H1 (cell line): ENCODE measurements at regions not wholly inside any gene's neighbourhood (a gene's known extent, or its start where the extent isn't known, plus 50 kb on each side); places are given as distances from the start of the nearest gene placed in this dataset.

Source experiments
- CBX5 ChIP-seq: fragments of 300-800, 300-1000 bp; sonication (generic); IDR thresholded peaks from 2 replicates; pipeline ENCODE4 v1.7.1; 2016; ENCODE audit warnings: antibody characterized with exemption, low read length, low read depth
- GABPA ChIP-seq: IDR thresholded peaks from 2 replicates; pipeline ENCODE4 v1.6.1; 2011; ENCODE audit warnings: mild to moderate bottlenecking, low read length, moderate library complexity, borderline replicate concordance; ENCODE audit not compliant: insufficient read depth
- JUND ChIP-seq: IDR thresholded peaks from 2 replicates; pipeline ENCODE4 v1.6.1; 2011; ENCODE audit warnings: mild to moderate bottlenecking, improper control_type of control experiment, low read length
- KDM1A ChIP-seq: fragments of 200-600, 300-600 bp; sonication (generic); IDR thresholded peaks from 2 replicates; pipeline ENCODE4 v1.7.1; 2016; ENCODE audit warnings: mild to moderate bottlenecking, low read length, borderline replicate concordance
- KDM4A ChIP-seq: IDR thresholded peaks from one replicate; pipeline ENCODE4 v1.7.1; 2012; ENCODE audit warnings: low read depth, mild to moderate bottlenecking, moderate library complexity, low read length, inconsistent platforms; ENCODE audit not compliant: severe bottlenecking
- MAX ChIP-seq: IDR thresholded peaks from 2 replicates; pipeline ENCODE4 v1.6.1; 2012; ENCODE audit warnings: inconsistent platforms
- NANOG ChIP-seq: IDR thresholded peaks from 2 replicates; pipeline ENCODE4 v1.6.1; 2011; ENCODE audit warnings: low read length, low read depth, mild to moderate bottlenecking, inconsistent platforms; ENCODE audit not compliant: insufficient read depth, poor library complexity, severe bottlenecking
- RNF2 ChIP-seq: fragments of 200-900, 300-1000 bp; sonication (generic); IDR thresholded peaks from 2 replicates; pipeline ENCODE4 v1.7.1; 2016; ENCODE audit warnings: borderline replicate concordance, low read depth, mild to moderate bottlenecking, antibody characterized with exemption, low read length; ENCODE audit not compliant: poor library complexity, severe bottlenecking; ENCODE audit errors: missing control alignments
- SIRT6 ChIP-seq: IDR thresholded peaks from one replicate; pipeline ENCODE4 v1.7.1; 2012; ENCODE audit warnings: low read length, inconsistent platforms
- SP1 ChIP-seq: IDR thresholded peaks from 2 replicates; pipeline ENCODE4 v1.6.1; 2011; ENCODE audit warnings: low read depth, low read length
- TF ChIP-seq, protein P1 (sequence below): fragments of 300-600 bp; sonication (generic); IDR thresholded peaks from 2 replicates; pipeline ENCODE4 v1.7.1; 2012; ENCODE audit warnings: low read length, moderate library complexity, mild to moderate bottlenecking, inconsistent platforms; ENCODE audit not compliant: insufficient replicate concordance

- TF ChIP-seq, protein P1, sequence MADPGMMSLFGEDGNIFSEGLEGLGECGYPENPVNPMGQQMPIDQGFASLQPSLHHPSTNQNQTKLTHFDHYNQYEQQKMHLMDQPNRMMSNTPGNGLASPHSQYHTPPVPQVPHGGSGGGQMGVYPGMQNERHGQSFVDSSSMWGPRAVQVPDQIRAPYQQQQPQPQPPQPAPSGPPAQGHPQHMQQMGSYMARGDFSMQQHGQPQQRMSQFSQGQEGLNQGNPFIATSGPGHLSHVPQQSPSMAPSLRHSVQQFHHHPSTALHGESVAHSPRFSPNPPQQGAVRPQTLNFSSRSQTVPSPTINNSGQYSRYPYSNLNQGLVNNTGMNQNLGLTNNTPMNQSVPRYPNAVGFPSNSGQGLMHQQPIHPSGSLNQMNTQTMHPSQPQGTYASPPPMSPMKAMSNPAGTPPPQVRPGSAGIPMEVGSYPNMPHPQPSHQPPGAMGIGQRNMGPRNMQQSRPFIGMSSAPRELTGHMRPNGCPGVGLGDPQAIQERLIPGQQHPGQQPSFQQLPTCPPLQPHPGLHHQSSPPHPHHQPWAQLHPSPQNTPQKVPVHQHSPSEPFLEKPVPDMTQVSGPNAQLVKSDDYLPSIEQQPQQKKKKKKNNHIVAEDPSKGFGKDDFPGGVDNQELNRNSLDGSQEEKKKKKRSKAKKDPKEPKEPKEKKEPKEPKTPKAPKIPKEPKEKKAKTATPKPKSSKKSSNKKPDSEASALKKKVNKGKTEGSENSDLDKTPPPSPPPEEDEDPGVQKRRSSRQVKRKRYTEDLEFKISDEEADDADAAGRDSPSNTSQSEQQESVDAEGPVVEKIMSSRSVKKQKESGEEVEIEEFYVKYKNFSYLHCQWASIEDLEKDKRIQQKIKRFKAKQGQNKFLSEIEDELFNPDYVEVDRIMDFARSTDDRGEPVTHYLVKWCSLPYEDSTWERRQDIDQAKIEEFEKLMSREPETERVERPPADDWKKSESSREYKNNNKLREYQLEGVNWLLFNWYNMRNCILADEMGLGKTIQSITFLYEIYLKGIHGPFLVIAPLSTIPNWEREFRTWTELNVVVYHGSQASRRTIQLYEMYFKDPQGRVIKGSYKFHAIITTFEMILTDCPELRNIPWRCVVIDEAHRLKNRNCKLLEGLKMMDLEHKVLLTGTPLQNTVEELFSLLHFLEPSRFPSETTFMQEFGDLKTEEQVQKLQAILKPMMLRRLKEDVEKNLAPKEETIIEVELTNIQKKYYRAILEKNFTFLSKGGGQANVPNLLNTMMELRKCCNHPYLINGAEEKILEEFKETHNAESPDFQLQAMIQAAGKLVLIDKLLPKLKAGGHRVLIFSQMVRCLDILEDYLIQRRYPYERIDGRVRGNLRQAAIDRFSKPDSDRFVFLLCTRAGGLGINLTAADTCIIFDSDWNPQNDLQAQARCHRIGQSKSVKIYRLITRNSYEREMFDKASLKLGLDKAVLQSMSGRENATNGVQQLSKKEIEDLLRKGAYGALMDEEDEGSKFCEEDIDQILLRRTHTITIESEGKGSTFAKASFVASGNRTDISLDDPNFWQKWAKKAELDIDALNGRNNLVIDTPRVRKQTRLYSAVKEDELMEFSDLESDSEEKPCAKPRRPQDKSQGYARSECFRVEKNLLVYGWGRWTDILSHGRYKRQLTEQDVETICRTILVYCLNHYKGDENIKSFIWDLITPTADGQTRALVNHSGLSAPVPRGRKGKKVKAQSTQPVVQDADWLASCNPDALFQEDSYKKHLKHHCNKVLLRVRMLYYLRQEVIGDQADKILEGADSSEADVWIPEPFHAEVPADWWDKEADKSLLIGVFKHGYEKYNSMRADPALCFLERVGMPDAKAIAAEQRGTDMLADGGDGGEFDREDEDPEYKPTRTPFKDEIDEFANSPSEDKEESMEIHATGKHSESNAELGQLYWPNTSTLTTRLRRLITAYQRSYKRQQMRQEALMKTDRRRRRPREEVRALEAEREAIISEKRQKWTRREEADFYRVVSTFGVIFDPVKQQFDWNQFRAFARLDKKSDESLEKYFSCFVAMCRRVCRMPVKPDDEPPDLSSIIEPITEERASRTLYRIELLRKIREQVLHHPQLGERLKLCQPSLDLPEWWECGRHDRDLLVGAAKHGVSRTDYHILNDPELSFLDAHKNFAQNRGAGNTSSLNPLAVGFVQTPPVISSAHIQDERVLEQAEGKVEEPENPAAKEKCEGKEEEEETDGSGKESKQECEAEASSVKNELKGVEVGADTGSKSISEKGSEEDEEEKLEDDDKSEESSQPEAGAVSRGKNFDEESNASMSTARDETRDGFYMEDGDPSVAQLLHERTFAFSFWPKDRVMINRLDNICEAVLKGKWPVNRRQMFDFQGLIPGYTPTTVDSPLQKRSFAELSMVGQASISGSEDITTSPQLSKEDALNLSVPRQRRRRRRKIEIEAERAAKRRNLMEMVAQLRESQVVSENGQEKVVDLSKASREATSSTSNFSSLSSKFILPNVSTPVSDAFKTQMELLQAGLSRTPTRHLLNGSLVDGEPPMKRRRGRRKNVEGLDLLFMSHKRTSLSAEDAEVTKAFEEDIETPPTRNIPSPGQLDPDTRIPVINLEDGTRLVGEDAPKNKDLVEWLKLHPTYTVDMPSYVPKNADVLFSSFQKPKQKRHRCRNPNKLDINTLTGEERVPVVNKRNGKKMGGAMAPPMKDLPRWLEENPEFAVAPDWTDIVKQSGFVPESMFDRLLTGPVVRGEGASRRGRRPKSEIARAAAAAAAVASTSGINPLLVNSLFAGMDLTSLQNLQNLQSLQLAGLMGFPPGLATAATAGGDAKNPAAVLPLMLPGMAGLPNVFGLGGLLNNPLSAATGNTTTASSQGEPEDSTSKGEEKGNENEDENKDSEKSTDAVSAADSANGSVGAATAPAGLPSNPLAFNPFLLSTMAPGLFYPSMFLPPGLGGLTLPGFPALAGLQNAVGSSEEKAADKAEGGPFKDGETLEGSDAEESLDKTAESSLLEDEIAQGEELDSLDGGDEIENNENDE, result no peak
- TF ChIP-seq KDM1A (no peak), KDM4A (no peak), NANOG (no peak), GABPA (no peak), SP1 (no peak), SIRT6 (no peak), JUND (no peak), RNF2 (no peak), MAX (no peak), CBX5 (no peak)
Measured at GRCh38 chr6:105748737-105749161, 337.4 kb upstream of the PRDM1 start (continued).
